Adrenal gland (tissue), 9 donors: ENCODE measurements at regions not wholly inside any gene's neighbourhood (a gene's known extent, or its start where the extent isn't known, plus 50 kb on each side); places are given as distances from the start of the nearest gene placed in this dataset.

Experiments used
- DNase-seq, 7 donors: peaks; one replicate each; pipeline ENCODE4 v3.0.0-alpha.2; 2019 to 2020
- H3K27ac ChIP-seq, 5 donors: fragments of 200-600 bp; sonication (generic) in 4 of 5; 1 replicate in 3 of 5; 2 replicates in 2 of 5; pipeline versions ENCODE4 v1.5.1 to v1.8.0; 2016 to 2020; ENCODE audit warnings: mild to moderate bottlenecking in 1 of 5
- H3K27me3 ChIP-seq: fragments of 200-600 bp; 2 replicates; pipeline ENCODE4 v1.8.0; 2021
- H3K36me3 ChIP-seq, 2 donors: fragments of 200-600 bp; replicated peaks in 1 of 2; 1 replicate in 1 of 2; 2 replicates in 1 of 2; pipeline versions ENCODE4 v1.5.1 to v1.8.0; 2018 to 2022
- H3K4me1 ChIP-seq, 2 donors: fragments of 200-600 bp; replicated peaks in 1 of 2; 1 replicate in 1 of 2; 2 replicates in 1 of 2; pipeline versions ENCODE4 v1.5.1 to v1.8.0; 2018 to 2021
- H3K4me3 ChIP-seq, 4 donors: fragments of 200-600 bp; sonication (generic) in 3 of 4; one replicate each; pipeline ENCODE4 v1.5.1; 2016 to 2018
- H3K9me3 ChIP-seq, 3 donors: fragments of 200-600 bp; sonication (generic) in 1 of 3; replicated peaks in 1 of 3; 1 replicate in 2 of 3; 2 replicates in 1 of 3; pipeline versions ENCODE4 v1.5.1 to v1.8.0; 2016 to 2021
- POLR2A ChIP-seq, 2 donors: fragments of 450-650 bp; IDR thresholded peaks; one replicate each; pipeline ENCODE4 v1.6.1; 2017; ENCODE audit warnings: antibody characterized with exemption in 2 of 2, mild to moderate bottlenecking in 2 of 2, moderate library complexity in 1 of 2
- WGBS, 4 donors: extraction: QIAGEN DNeasy Blood & Tissue Kit in 2 of 4; methylation state at CpG; one replicate each; pipeline versions ENCODE4 v1.1.5 to v1.1.7; 2013 to 2017; 5-methylcytosine and 5-hydroxymethylcytosine counted together
- intact Hi-C, 2 donors: fragments of 100-400 bp; cut with DNase I; formaldehyde crosslinking; loops; one replicate each; pipeline versions ENCODE4 v1.14.1 to v1.15.0; 2022 to 2023
- TF ChIP-seq, protein P1 (sequence below), 6 experiments: fragments of 450-650 bp in 4 of 6; fragments of 200-600 bp in 2 of 6; sonication (generic) in 1 of 6; IDR thresholded peaks; 1 replicate in 5 of 6; 2 replicates in 1 of 6; pipeline versions ENCODE4 v1.5.1 to v1.8.0; 2016 to 2021; ENCODE audit warnings: antibody characterized with exemption in 6 of 6, mild to moderate bottlenecking in 2 of 6, moderate library complexity in 1 of 6
- donor health status: healthy with polysubstance abuse.
- donor health status: Bipolar disorder and iron deficiency.
- donor health status: DM: yes; HTN: yes; CAD: no.
- donor health status: DM: no; HTN: no; CAD: no.
- donor health status: DM: no; HTN: no; CAD: no.

- no peaks in the 10 kb centered on the region for H3K36me3 ChIP-seq
- no peaks in the 10 kb centered on the region for H3K9me3 ChIP-seq
- H3K4me3 ChIP-seq: no peak overlapping the region
- no peak for DNase-seq
- H3K27ac ChIP-seq: no peak overlapping the region
- intact Hi-C loops: no loop called here
- WGBS, 4 donors: 31 to 41% (median 34%) methylated on average over 2 of the region's 2 CpGs
- TF ChIP-seq, protein P1, sequence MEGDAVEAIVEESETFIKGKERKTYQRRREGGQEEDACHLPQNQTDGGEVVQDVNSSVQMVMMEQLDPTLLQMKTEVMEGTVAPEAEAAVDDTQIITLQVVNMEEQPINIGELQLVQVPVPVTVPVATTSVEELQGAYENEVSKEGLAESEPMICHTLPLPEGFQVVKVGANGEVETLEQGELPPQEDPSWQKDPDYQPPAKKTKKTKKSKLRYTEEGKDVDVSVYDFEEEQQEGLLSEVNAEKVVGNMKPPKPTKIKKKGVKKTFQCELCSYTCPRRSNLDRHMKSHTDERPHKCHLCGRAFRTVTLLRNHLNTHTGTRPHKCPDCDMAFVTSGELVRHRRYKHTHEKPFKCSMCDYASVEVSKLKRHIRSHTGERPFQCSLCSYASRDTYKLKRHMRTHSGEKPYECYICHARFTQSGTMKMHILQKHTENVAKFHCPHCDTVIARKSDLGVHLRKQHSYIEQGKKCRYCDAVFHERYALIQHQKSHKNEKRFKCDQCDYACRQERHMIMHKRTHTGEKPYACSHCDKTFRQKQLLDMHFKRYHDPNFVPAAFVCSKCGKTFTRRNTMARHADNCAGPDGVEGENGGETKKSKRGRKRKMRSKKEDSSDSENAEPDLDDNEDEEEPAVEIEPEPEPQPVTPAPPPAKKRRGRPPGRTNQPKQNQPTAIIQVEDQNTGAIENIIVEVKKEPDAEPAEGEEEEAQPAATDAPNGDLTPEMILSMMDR (IDR thresholded peaks at IDR 0.05): no peak
- TF ChIP-seq POLR2A (IDR thresholded peaks at IDR 0.05): no peak
- no peaks in the 10 kb centered on the region for H3K27me3 ChIP-seq
- H3K4me1 ChIP-seq: no peaks in the 10 kb centered on the region
Measured at GRCh38 chr17:55859301-55859795, 108.5 kb downstream of the PCTP start.

DNA sequence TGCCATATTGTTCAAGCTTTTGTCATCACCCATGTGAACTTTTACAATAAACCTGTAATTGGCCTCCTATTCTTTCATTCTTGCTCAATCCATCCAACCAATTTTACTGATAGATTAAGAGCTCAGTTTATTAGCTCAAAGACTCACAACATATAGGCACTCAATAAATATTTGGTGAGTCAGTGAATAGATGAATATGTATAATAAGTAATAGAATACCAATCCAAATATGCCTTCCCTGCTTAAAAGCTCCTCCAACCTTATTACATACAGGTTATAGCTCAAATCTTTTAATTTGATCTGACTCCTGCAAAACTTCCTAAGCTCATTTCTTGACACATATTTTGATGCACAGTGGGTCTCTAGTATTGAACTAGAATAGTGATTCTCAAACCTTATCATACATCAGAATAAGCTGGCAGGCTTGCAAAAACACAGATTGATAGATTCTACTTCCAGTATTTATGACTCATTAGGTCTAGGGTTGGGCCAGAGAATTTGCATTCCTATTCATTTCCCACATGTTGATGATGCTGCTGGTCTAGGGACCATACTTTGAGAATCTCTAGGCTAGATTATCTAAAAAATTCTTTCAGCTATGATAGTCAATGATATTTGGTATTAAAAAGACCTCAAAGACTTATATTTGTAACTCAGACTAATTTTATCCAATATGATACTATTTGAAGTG is 114.4 kb downstream of the PCTP start:
- Histone ChIP-seq H3K9me3 (no peaks in the 10 kb centered on the region), H3K4me1 (no peaks in the 10 kb centered on the region), H3K27me3 (no peaks in the 10 kb centered on the region), H3K36me3 (no peaks in the 10 kb centered on the region), H3K27ac (no peak overlapping the region), H3K4me3 (no peak overlapping the region)
- intact Hi-C loops: loop anchor here in 1 of 2 donors (10.0 kb wide), 1 partner anchor 60 kb away; no protein-coding TSS in a partner anchor
- no peak for DNase-seq
- TF ChIP-seq, protein P1 (IDR thresholded peaks at IDR 0.05): no peak
- TF ChIP-seq POLR2A (IDR thresholded peaks at IDR 0.05): no peak

DNA sequence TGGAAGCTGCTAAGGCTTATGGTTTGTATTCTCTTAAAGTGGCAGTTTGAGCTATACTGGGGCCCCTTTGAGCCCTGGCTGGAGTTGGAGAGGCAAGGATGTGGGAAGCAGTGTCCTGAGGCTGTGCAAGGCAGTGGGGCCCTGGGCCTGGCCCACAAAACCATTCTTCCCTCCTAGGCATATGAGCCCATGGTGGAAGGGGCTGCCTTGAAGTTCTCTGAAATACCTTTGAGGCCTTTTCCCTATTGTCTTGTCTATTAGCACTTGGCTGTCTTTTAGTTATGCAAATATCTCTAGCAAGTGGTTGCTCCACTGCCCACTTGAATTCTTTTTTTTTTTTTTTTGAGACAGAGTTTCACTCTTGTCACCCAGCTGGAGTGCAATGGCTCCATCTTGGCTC is 119.2 kb downstream of the PCTP start:
- H3K4me1 ChIP-seq: no peaks in the 10 kb centered on the region
- intact Hi-C loops: no loop called here
- H3K9me3 ChIP-seq: no peaks in the 10 kb centered on the region
- H3K27ac ChIP-seq: no peak overlapping the region
- H3K27me3 ChIP-seq: no peaks in the 10 kb centered on the region
- no peak for DNase-seq
- no peaks in the 10 kb centered on the region for H3K36me3 ChIP-seq
- TF ChIP-seq POLR2A (IDR thresholded peaks at IDR 0.05): no peak
- TF ChIP-seq, protein P1 (IDR thresholded peaks at IDR 0.05): no peak
- H3K4me3 ChIP-seq: no peak overlapping the region

- DNase-seq: no peak
- no peak overlapping the region for H3K27ac ChIP-seq
- H3K4me3 ChIP-seq: no peak overlapping the region
- H3K27me3 ChIP-seq: no peaks in the 10 kb centered on the region
- H3K4me1 ChIP-seq: no peaks in the 10 kb centered on the region
- TF ChIP-seq, protein P1 (IDR thresholded peaks at IDR 0.05): no peak
- no peak for TF ChIP-seq POLR2A (IDR thresholded peaks at IDR 0.05)
- no peaks in the 10 kb centered on the region for H3K9me3 ChIP-seq
- intact Hi-C loops: no loop called here
- 67 to 77% (median 74%) methylated on average over 3 of the region's 3 CpGs for WGBS, 4 donors
- no peaks in the 10 kb centered on the region for H3K36me3 ChIP-seq
Measured at GRCh38 chr17:55872374-55872773, 121.5 kb downstream of the PCTP start.
